Liver (tissue), 7 donors: ENCODE measurements at regions not wholly inside any gene's neighbourhood (a gene's known extent, or its start where the extent isn't known, plus 50 kb on each side); places are given as distances from the start of the nearest gene placed in this dataset.

Source experiments
- DNase-seq: peaks from one replicate; pipeline ENCODE4 v3.0.0-alpha.2; 2017; ENCODE audit warnings: low spot score
- H3K27ac ChIP-seq, 2 donors: one replicate each; pipeline ENCODE4 v1.7.0; 2013; ENCODE audit warnings: inconsistent platforms in 2 of 2, low read length in 2 of 2, control low read depth in 1 of 2, low read depth in 1 of 2, mild to moderate bottlenecking in 1 of 2
- H3K27me3 ChIP-seq, 4 donors: one replicate each; pipeline versions ENCODE4 v1.6.1 to v1.7.0; 2013; ENCODE audit warnings: low read length in 3 of 4, inconsistent platforms in 1 of 4, mild to moderate bottlenecking in 1 of 4, moderate library complexity in 1 of 4; ENCODE audit not compliant: control insufficient read depth in 4 of 4, insufficient read depth in 4 of 4
- H3K36me3 ChIP-seq, 4 donors: one replicate each; pipeline versions ENCODE4 v1.6.1 to v1.7.0; 2013; ENCODE audit warnings: low read length in 3 of 4, mild to moderate bottlenecking in 3 of 4, low read depth in 1 of 4, moderate library complexity in 1 of 4; ENCODE audit not compliant: control insufficient read depth in 4 of 4, insufficient read depth in 3 of 4
- H3K4me1 ChIP-seq, 4 donors: one replicate each; pipeline versions ENCODE4 v1.6.1 to v1.7.0; 2013; ENCODE audit warnings: low read length in 3 of 4, mild to moderate bottlenecking in 3 of 4, moderate library complexity in 1 of 4; ENCODE audit not compliant: control insufficient read depth in 4 of 4, insufficient read depth in 4 of 4
- H3K4me3 ChIP-seq, 3 donors: one replicate each; pipeline versions ENCODE4 v1.6.1 to v1.7.0; 2013; ENCODE audit warnings: low read length in 3 of 3, control low read depth in 1 of 3, low read depth in 1 of 3, mild to moderate bottlenecking in 1 of 3
- H3K9ac ChIP-seq, 2 donors: one replicate each; pipeline ENCODE4 v1.7.0; 2013; ENCODE audit warnings: low read length in 2 of 2, mild to moderate bottlenecking in 2 of 2, moderate library complexity in 2 of 2, control low read depth in 1 of 2, low read depth in 1 of 2
- H3K9me3 ChIP-seq, 4 donors: one replicate each; pipeline versions ENCODE4 v1.6.1 to v1.7.0; 2013; ENCODE audit warnings: low read length in 3 of 4; ENCODE audit not compliant: control insufficient read depth in 4 of 4
- ATF3 ChIP-seq: IDR thresholded peaks from 2 replicates; pipeline ENCODE4 v1.6.1; 2016; ENCODE audit warnings: antibody characterized with exemption
- FOXA1 ChIP-seq: IDR thresholded peaks from 2 replicates; pipeline ENCODE4 v1.6.1; 2016; ENCODE audit warnings: antibody characterized with exemption
- FOXA2 ChIP-seq: IDR thresholded peaks from 2 replicates; pipeline ENCODE4 v1.6.1; 2016; ENCODE audit warnings: antibody characterized with exemption
- GABPA ChIP-seq, 2 donors: IDR thresholded peaks in 1 of 2; conservative IDR thresholded peaks in 1 of 2; 2 replicates each; pipeline ENCODE4 v1.6.1; 2016; ENCODE audit warnings: antibody characterized with exemption in 2 of 2, mild to moderate bottlenecking in 1 of 2, moderate library complexity in 1 of 2
- HNF4A ChIP-seq, 2 donors: conservative IDR thresholded peaks; 2 replicates each; pipeline ENCODE4 v1.6.1; 2016; ENCODE audit warnings: antibody characterized with exemption in 2 of 2, mild to moderate bottlenecking in 2 of 2
- HNF4G ChIP-seq: IDR thresholded peaks from 2 replicates; pipeline ENCODE4 v1.6.1; 2016; ENCODE audit warnings: antibody characterized with exemption
- JUND ChIP-seq, 2 donors: IDR thresholded peaks; 2 replicates each; pipeline ENCODE4 v1.6.1; 2016; ENCODE audit warnings: antibody characterized with exemption in 2 of 2
- MAX ChIP-seq: IDR thresholded peaks from 2 replicates; pipeline ENCODE4 v1.6.1; 2016; ENCODE audit warnings: antibody characterized with exemption
- RAD21 ChIP-seq, 2 donors: IDR thresholded peaks; 2 replicates each; pipeline ENCODE4 v1.6.1; 2016; ENCODE audit warnings: antibody characterized with exemption in 2 of 2, mild to moderate bottlenecking in 2 of 2
- REST ChIP-seq: IDR thresholded peaks from 2 replicates; pipeline ENCODE4 v1.6.1; 2016; ENCODE audit warnings: antibody characterized with exemption, mild to moderate bottlenecking
- RXRA ChIP-seq, 2 donors: IDR thresholded peaks; 2 replicates each; pipeline ENCODE4 v1.6.1; 2017 to 2018; ENCODE audit warnings: antibody characterized with exemption in 2 of 2, mild to moderate bottlenecking in 1 of 2
- YY1 ChIP-seq: IDR thresholded peaks from 2 replicates; pipeline ENCODE4 v1.6.1; 2016; ENCODE audit warnings: antibody characterized with exemption, mild to moderate bottlenecking
- ZBTB33 ChIP-seq: IDR thresholded peaks from 2 replicates; pipeline ENCODE4 v1.6.1; 2016; ENCODE audit warnings: antibody characterized with exemption
- WGBS: extraction: QIAGEN DNeasy Blood & Tissue Kit; methylation state at CpG from one replicate; pipeline ENCODE4 v1.1.7; 2013; 5-methylcytosine and 5-hydroxymethylcytosine counted together
- donor health status: healthy.
- donor health status: healthy.
- donor health status: healthy.
- donor health status: healthy.

GRCh38 chr15:98315971-98316370, 332.4 kb upstream of the IGF1R start:
- Histone ChIP-seq H3K36me3 (no peaks in the 10 kb centered on the region), H3K27ac (no peak overlapping the region), H3K9me3 (no peaks in the 10 kb centered on the region), H3K4me1 (no peaks in the 10 kb centered on the region), H3K9ac (no peak overlapping the region), H3K27me3 (peaks cover 0 to 5% (median 1%) of the 10 kb centered on the region in 4 donors), H3K4me3 (no peak overlapping the region)
- TF ChIP-seq GABPA (IDR thresholded peaks at IDR 0.05 in 1 of 2, conservative IDR thresholded peaks at IDR 0.05 in 1 of 2) (no peak), REST (no peak), RXRA (IDR thresholded peaks at IDR 0.05) (no peak), RAD21 (IDR thresholded peaks at IDR 0.05) (no peak), JUND (IDR thresholded peaks at IDR 0.05) (no peak), HNF4G (no peak), ZBTB33 (no peak), YY1 (no peak), FOXA2 (no peak), ATF3 (no peak), MAX (no peak), HNF4A (conservative IDR thresholded peaks at IDR 0.05) (no peak)
- no peak for DNase-seq
- 48% methylated on average over 3 of the region's 3 CpGs for WGBS

- H3K4me3 ChIP-seq, result no peak overlapping the region
- no peak for DNase-seq
- H3K4me1 ChIP-seq, result no peaks in the 10 kb centered on the region
- no peak for TF ChIP-seq ZBTB33
- TF ChIP-seq GABPA (IDR thresholded peaks at IDR 0.05 in 1 of 2, conservative IDR thresholded peaks at IDR 0.05 in 1 of 2), result no peak
- TF ChIP-seq HNF4G, result no peak
- no peak for TF ChIP-seq YY1
- no peak for TF ChIP-seq MAX
- no peak for TF ChIP-seq RAD21 (IDR thresholded peaks at IDR 0.05)
- TF ChIP-seq RXRA (IDR thresholded peaks at IDR 0.05), result no peak
- no peak for TF ChIP-seq ATF3
- no peak for TF ChIP-seq FOXA1
- H3K36me3 ChIP-seq, result no peaks in the 10 kb centered on the region
- H3K27ac ChIP-seq, result no peak overlapping the region
- no peaks in the 10 kb centered on the region for H3K27me3 ChIP-seq
- H3K9me3 ChIP-seq, result peaks cover 0 to 7% (median 0%) of the 10 kb centered on the region in 4 donors
- WGBS, result 74% methylated on average over 5 of the region's 5 CpGs
- H3K9ac ChIP-seq, result no peak overlapping the region
These were observed 326.4 kb upstream of the IGF1R start for GRCh38 chr15:98321896-98322295.
